GM06990 (cell line): ENCODE measurements at regions not wholly inside any gene's neighbourhood (a gene's known extent, or its start where the extent isn't known, plus 50 kb on each side); places are given as distances from the start of the nearest gene placed in this dataset.

ENCODE experiments used
- DNase-seq: peaks from one replicate; pipeline ENCODE4 v3.0.0-alpha.2; 2011; ENCODE audit not compliant: insufficient read length; ENCODE audit errors: extremely low read depth
- H3K27me3 ChIP-seq: replicated peaks from 2 replicates; pipeline ENCODE4 v1.6.0; 2011; ENCODE audit warnings: low read length; ENCODE audit not compliant: control insufficient read depth, insufficient read depth
- H3K36me3 ChIP-seq: 2 replicates; pipeline ENCODE4 v1.5.1; 2011; ENCODE audit warnings: low read length; ENCODE audit not compliant: control insufficient read depth, insufficient read depth
- H3K4me3 ChIP-seq: replicated peaks from 2 replicates; pipeline ENCODE4 v1.5.1; 2011; ENCODE audit warnings: low read depth, mild to moderate bottlenecking, control low read depth, low read length
- TF ChIP-seq, protein P1 (sequence below): IDR thresholded peaks from 2 replicates; pipeline ENCODE4 v1.5.1; 2011; ENCODE audit warnings: low read length, control low read depth, mild to moderate bottlenecking, inconsistent platforms; ENCODE audit not compliant: insufficient read depth, poor library complexity, severe bottlenecking

DNA sequence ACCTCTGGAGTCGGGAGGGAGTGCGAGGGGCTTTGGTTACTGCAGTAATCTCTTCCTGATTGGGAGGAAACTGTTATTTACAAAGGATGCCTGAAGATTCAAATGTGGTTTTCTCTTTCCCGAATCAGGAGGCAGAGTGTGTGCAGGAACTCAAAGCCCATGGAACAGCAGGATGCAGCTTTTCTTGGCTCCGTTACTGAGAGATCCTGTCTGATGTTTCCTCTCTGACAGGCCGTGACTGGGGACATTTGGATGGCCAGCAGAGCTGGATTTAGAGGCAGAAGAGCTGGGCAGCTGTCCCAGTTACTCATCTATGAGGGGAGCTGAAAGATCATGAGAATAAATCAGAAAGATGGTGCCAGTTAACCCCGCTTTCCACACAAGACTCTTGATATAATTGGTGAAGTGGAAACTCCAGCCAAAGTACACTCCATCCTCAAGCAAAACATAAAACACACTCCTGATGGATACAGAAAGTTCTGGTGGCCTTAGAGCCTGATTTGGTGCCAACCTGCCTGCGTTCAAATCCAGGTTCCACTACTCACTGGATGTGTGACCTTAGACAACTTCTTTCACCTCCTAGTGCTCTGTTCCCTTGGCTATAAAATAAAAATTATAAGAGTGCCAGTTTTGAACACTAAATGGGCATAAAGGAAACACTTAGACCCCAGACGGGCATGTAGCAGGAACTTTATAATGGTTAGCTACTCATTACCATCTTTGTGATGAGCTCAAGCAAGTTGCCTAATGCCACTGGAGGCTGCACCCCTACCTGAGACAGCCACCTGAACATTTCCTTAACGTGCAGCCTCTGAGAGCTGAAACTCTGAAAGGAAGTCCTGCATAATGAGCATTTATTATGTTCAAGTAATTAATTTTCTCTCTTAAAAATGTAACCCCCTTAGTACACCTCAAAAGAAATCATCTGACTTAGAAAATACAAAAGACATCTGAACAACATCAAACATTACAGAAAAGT lies 349.0 kb upstream of the GATB start:
- TF ChIP-seq, protein P1, sequence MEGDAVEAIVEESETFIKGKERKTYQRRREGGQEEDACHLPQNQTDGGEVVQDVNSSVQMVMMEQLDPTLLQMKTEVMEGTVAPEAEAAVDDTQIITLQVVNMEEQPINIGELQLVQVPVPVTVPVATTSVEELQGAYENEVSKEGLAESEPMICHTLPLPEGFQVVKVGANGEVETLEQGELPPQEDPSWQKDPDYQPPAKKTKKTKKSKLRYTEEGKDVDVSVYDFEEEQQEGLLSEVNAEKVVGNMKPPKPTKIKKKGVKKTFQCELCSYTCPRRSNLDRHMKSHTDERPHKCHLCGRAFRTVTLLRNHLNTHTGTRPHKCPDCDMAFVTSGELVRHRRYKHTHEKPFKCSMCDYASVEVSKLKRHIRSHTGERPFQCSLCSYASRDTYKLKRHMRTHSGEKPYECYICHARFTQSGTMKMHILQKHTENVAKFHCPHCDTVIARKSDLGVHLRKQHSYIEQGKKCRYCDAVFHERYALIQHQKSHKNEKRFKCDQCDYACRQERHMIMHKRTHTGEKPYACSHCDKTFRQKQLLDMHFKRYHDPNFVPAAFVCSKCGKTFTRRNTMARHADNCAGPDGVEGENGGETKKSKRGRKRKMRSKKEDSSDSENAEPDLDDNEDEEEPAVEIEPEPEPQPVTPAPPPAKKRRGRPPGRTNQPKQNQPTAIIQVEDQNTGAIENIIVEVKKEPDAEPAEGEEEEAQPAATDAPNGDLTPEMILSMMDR = no peak
- no peaks in the 10 kb centered on the region for H3K36me3 ChIP-seq
- no peak overlapping the region for H3K4me3 ChIP-seq
- no peaks in the 10 kb centered on the region for H3K27me3 ChIP-seq
- no peak for DNase-seq

DNA sequence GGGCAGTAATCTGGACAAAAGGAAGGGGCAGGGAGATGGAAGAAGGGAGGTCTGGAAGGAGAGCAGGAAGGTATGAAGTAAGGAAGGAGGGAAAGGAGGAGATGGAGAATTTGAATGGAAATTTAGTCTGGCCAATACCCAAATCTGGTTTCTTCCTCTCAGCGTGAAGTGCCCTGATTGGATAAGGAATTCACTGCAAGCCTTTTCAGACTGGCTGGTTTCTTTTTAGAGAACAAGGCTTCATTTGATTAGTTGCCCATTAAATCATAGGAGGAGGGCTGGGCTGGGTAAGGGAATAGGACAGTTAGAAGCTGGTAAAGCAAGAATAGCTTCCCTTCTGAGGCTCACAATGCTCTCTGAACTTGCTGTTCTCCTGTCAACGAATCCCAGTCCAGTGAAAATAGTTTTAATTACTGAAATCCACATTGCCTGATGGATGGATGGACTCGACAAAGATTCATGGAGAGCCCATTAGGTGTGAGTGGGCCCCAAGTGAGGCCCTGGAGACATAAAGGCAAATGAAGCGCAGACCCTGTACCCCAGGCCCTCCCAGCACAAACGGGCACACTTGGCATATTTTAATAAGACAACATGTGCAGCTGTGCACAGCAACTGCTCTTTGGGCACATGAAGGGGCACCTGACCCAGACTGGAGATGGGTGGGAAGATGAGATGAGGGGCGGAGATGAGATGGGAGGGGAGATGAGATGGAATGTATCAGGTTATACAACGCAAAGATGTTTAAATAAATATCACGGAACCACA lies 347.1 kb upstream of the GATB start:
- Histone ChIP-seq H3K36me3 (no peaks in the 10 kb centered on the region), H3K27me3 (no peaks in the 10 kb centered on the region), H3K4me3 (no peak overlapping the region)
- DNase-seq = no peak
- TF ChIP-seq, protein P1 = no peak

DNA sequence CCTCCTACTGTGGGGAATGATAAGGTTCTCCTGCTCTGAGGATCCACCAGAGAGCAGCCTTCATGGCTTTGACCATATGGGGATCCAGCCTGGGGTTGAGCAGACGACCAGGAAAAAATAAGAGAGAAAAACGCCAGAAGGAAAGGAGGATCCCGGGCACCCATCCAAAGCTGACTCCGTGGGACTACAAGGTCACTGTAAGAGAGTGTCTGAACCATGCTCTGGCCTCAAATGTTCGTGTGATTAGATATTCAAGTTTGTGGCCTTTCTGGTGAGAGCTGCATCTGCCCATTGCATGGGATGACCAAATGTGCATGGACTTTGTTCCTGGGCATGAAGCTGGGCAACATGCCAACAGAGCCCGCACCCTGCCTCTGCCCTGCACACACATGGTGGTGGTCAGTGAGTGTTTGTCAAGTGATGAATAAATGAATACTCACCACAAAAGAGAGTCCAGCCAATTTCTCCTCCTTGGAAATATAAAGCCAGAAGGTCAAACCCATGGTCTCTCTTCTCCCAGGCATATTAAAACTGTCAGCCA lies 346.0 kb upstream of the GATB start:
- no peak for DNase-seq
- no peak overlapping the region for H3K4me3 ChIP-seq
- H3K27me3 ChIP-seq = no peaks in the 10 kb centered on the region
- no peaks in the 10 kb centered on the region for H3K36me3 ChIP-seq
- TF ChIP-seq, protein P1 = no peak

DNA sequence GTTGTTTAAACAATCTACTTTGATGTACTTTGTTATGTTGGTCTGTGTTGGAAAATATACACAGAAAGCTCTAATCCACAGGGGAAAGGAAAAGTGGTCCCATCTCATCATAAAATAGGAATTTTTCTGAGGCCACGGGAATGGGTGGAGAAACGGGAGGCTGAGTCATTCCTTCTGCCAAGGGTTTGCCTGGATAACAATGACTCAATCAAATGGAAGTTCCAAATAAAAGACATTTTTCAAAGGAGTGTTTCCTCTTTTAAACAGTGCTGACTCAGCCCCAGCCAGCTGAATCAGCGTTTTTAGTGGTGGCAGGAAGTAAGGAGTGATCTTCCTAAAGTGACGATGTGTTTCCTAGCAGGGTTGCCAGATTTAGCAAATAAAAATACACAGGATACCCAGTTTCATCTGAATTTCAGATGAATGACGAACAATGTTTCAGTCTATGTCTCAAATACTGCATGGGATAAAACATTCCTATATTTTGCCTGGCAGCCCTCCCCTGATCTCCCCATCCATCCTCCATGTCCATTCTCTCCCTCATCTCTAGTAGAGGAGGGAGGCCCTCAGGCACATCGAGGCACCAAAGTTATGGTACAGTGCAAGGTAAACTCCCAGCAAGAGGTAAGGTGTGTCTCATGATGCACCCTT lies 345.4 kb upstream of the GATB start:
- no peak for DNase-seq
- H3K4me3 ChIP-seq = no peak overlapping the region
- TF ChIP-seq, protein P1 = no peak
- H3K27me3 ChIP-seq = no peaks in the 10 kb centered on the region
- H3K36me3 ChIP-seq = no peaks in the 10 kb centered on the region

DNA sequence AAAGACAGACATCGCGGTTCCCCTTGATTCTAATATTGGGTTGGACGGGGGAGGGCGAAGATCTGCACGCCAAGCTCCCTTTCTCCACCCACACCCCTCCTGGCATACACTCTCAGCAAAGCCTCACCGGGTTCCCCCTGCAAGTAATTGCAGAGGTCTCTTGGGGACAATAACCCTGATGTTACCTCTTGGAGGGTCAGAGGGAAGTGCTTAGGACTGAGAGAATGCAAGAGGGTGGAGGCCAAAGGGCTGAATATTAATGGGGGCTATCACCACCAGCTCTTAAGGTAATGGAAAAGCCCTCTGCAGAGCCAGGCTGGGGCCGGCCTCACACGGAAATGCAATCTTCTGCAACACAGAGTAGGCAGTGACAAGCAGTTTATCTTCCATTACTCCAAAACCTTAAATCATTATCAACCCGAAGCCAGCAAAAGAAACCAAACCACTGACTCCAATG lies 344.1 kb upstream of the GATB start:
- Histone ChIP-seq H3K4me3 (no peak overlapping the region), H3K36me3 (no peaks in the 10 kb centered on the region), H3K27me3 (no peaks in the 10 kb centered on the region)
- TF ChIP-seq, protein P1 = no peak
- no peak for DNase-seq
